Osteoblast (primary cell): ENCODE measurements at regions not wholly inside any gene's neighbourhood (a gene's known extent, or its start where the extent isn't known, plus 50 kb on each side); places are given as distances from the start of the nearest gene placed in this dataset.

Source experiments
- DNase-seq: peaks from one replicate; pipeline ENCODE4 v3.0.0; 2011; ENCODE audit warnings: low spot score, mixed read lengths; ENCODE audit not compliant: insufficient read length; ENCODE audit errors: missing footprints
- H2AFZ ChIP-seq: 2 replicates; pipeline ENCODE4 v1.6.0; 2011; ENCODE audit warnings: mild to moderate bottlenecking, low read length
- H3K27ac ChIP-seq: 2 replicates; pipeline ENCODE4 v1.5.1; 2011; ENCODE audit warnings: mild to moderate bottlenecking, low read depth, low read length, moderate library complexity
- H3K27me3 ChIP-seq: 2 replicates; pipeline ENCODE4 v1.6.0; 2012; ENCODE audit warnings: mild to moderate bottlenecking, control low read depth, inconsistent platforms, low read length, moderate library complexity; ENCODE audit not compliant: insufficient read depth
- H3K36me3 ChIP-seq: 2 replicates; pipeline ENCODE4 v1.5.1; 2011; ENCODE audit warnings: mild to moderate bottlenecking, low read length, control low read depth, moderate library complexity; ENCODE audit not compliant: insufficient read depth
- H3K4me1 ChIP-seq: 2 replicates; pipeline ENCODE4 v1.5.1; 2011; ENCODE audit warnings: mild to moderate bottlenecking, low read length, control low read depth, moderate library complexity; ENCODE audit not compliant: insufficient read depth
- H3K4me2 ChIP-seq: 2 replicates; pipeline ENCODE4 v1.6.0; 2011; ENCODE audit warnings: mild to moderate bottlenecking, low read length; ENCODE audit not compliant: insufficient read depth
- H3K4me3 ChIP-seq: fragments of 200-600 bp; sonication (generic); 3 replicates; pipeline ENCODE4 v1.5.1; 2012; ENCODE audit warnings: mild to moderate bottlenecking, low read length, inconsistent platforms; ENCODE audit not compliant: insufficient read depth
- H3K79me2 ChIP-seq: 2 replicates; pipeline ENCODE4 v1.6.0; 2012; ENCODE audit warnings: mild to moderate bottlenecking, low read length, control low read depth, inconsistent platforms; ENCODE audit not compliant: insufficient read depth
- H3K9me3 ChIP-seq: 2 replicates; pipeline ENCODE4 v1.5.1; 2011; ENCODE audit warnings: low read depth, low read length, control low read depth
- H4K20me1 ChIP-seq: 2 replicates; pipeline ENCODE4 v1.6.0; 2012; ENCODE audit warnings: mild to moderate bottlenecking, low read length, control low read depth; ENCODE audit not compliant: insufficient read depth
- CTCF ChIP-seq: IDR thresholded peaks from 2 replicates; pipeline ENCODE4 v1.5.1; 2011; ENCODE audit warnings: mild to moderate bottlenecking, low read depth, low read length, moderate library complexity; ENCODE audit errors: extremely low read depth

GRCh38 chr5:68548959-68549676 lies 333.6 kb downstream of the PIK3R1 start:
- Histone ChIP-seq H3K4me1 (peaks cover 15% of the 10 kb centered on the region), H3K4me2 (peak overlapping the region; percentile 10), H2AFZ (no peak overlapping the region), H3K4me3 (no peak overlapping the region), H3K27me3 (no peaks in the 10 kb centered on the region), H3K27ac (no peak overlapping the region), H3K79me2 (no peaks in the 10 kb centered on the region), H3K9me3 (no peaks in the 10 kb centered on the region), H4K20me1 (no peaks in the 10 kb centered on the region), H3K36me3 (no peaks in the 10 kb centered on the region)
- no peak for TF ChIP-seq CTCF
- peak; percentile 6 for DNase-seq

DNA sequence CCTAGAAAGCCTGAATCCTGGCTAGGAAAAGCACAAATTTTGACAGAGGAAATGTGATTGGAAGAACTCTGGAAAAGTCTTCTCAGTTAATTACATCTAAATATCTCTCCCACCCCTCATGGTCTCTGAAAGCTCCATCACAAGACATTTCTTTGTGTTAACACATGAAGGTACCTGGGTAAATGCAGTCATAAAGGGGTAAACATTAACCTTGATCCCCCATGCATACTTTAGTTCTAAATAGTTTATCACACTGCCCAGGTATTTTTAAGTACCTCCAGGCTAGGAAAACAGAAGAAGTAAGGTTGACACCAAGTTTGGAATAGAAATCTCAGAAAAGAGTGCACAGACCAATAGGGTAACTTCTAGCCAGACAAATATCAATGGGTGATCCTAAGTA lies 334.5 kb downstream of the PIK3R1 start:
- H3K27me3 ChIP-seq = no peaks in the 10 kb centered on the region
- no peak for TF ChIP-seq CTCF
- no peak overlapping the region for H2AFZ ChIP-seq
- DNase-seq = no peak
- H3K4me2 ChIP-seq = no peak overlapping the region
- H3K79me2 ChIP-seq = no peaks in the 10 kb centered on the region
- peaks cover 19% of the 10 kb centered on the region for H3K4me1 ChIP-seq
- H3K4me3 ChIP-seq = no peak overlapping the region
- H3K36me3 ChIP-seq = no peaks in the 10 kb centered on the region
- H3K9me3 ChIP-seq = no peaks in the 10 kb centered on the region
- H3K27ac ChIP-seq = no peak overlapping the region
- no peaks in the 10 kb centered on the region for H4K20me1 ChIP-seq

- Histone ChIP-seq H3K79me2 (no peaks in the 10 kb centered on the region), H3K27ac (no peak overlapping the region), H2AFZ (no peak overlapping the region), H3K4me2 (no peak overlapping the region), H3K4me1 (peaks cover 34% of the 10 kb centered on the region), H3K27me3 (no peaks in the 10 kb centered on the region), H3K4me3 (no peak overlapping the region), H4K20me1 (no peaks in the 10 kb centered on the region), H3K36me3 (no peaks in the 10 kb centered on the region), H3K9me3 (no peaks in the 10 kb centered on the region)
- TF ChIP-seq CTCF = no peak
- peak; percentile 3 for DNase-seq
Observed at GRCh38 chr5:68551436-68551835, 335.9 kb downstream of the PIK3R1 start.

GRCh38 chr5:68554571-68555279 lies 339.2 kb downstream of the PIK3R1 start:
- no peak for TF ChIP-seq CTCF
- peak; percentile 37 for DNase-seq
- H3K79me2 ChIP-seq = no peaks in the 10 kb centered on the region
- H3K4me2 ChIP-seq = peak overlapping the region; percentile 29
- no peak overlapping the region for H2AFZ ChIP-seq
- peaks cover 28% of the 10 kb centered on the region for H3K4me1 ChIP-seq
- no peaks in the 10 kb centered on the region for H3K36me3 ChIP-seq
- no peaks in the 10 kb centered on the region for H3K27me3 ChIP-seq
- no peaks in the 10 kb centered on the region for H3K9me3 ChIP-seq
- H3K27ac ChIP-seq = peak overlapping the region; percentile 56
- no peaks in the 10 kb centered on the region for H4K20me1 ChIP-seq
- H3K4me3 ChIP-seq = no peak overlapping the region
